IMR-90 (cell line): ENCODE measurements at regions not wholly inside any gene's neighbourhood (a gene's known extent, or its start where the extent isn't known, plus 50 kb on each side); places are given as distances from the start of the nearest gene placed in this dataset.

ENCODE experiments used
- BHLHE40 ChIP-seq: fragments of 150-350 bp; IDR thresholded peaks from 2 replicates; pipeline ENCODE4 v1.6.1; 2016; ENCODE audit warnings: mild to moderate bottlenecking, low read depth, low read length
- CEBPB ChIP-seq: IDR thresholded peaks from 2 replicates; pipeline ENCODE4 v1.6.1; 2012; ENCODE audit warnings: low read depth, low read length, improper control_type of control experiment
- CHD1 ChIP-seq: IDR thresholded peaks from 2 replicates; pipeline ENCODE4 v1.6.1; 2012; ENCODE audit warnings: low read depth, low read length, improper control_type of control experiment
- MAFK ChIP-seq: IDR thresholded peaks from 2 replicates; pipeline ENCODE4 v1.6.1; 2012; ENCODE audit warnings: low read depth, low read length, improper control_type of control experiment
- MAZ ChIP-seq: IDR thresholded peaks from 2 replicates; pipeline ENCODE4 v1.6.1; 2012; ENCODE audit warnings: low read depth, mild to moderate bottlenecking, low read length, improper control_type of control experiment, moderate library complexity, borderline replicate concordance
- MXI1 ChIP-seq: IDR thresholded peaks from 2 replicates; pipeline ENCODE4 v1.6.1; 2012; ENCODE audit warnings: low read depth, mild to moderate bottlenecking, low read length, moderate library complexity, borderline replicate concordance
- POLR2A ChIP-seq: IDR thresholded peaks from 2 replicates; pipeline ENCODE4 v1.6.1; 2012; ENCODE audit warnings: mild to moderate bottlenecking, low read depth, low read length
- RAD21 ChIP-seq: IDR thresholded peaks from 2 replicates; pipeline ENCODE4 v1.6.1; 2012; ENCODE audit warnings: low read length, improper control_type of control experiment
- RCOR1 ChIP-seq: IDR thresholded peaks from 2 replicates; pipeline ENCODE4 v1.6.1; 2012; ENCODE audit warnings: mild to moderate bottlenecking, low read length, improper control_type of control experiment; ENCODE audit not compliant: insufficient replicate concordance
- RFX5 ChIP-seq: IDR thresholded peaks from 2 replicates; pipeline ENCODE4 v1.8.0; 2012; ENCODE audit warnings: low read depth, mild to moderate bottlenecking, low read length, moderate library complexity
- SMC3 ChIP-seq: fragments of 150-350 bp; IDR thresholded peaks from 2 replicates; pipeline ENCODE4 v1.6.1; 2016; ENCODE audit warnings: low read depth, mild to moderate bottlenecking, antibody characterized with exemption, low read length, moderate library complexity
- TF ChIP-seq, protein P1 (sequence below): conservative IDR thresholded peaks from 2 replicates; pipeline ENCODE4 v1.5.1; 2012; ENCODE audit warnings: mild to moderate bottlenecking, low read depth, low read length, improper control_type of control experiment
- TF ChIP-seq, protein P2 (sequence below): fragments of 150-350 bp; IDR thresholded peaks from 2 replicates; pipeline ENCODE4 v1.6.1; 2017; ENCODE audit warnings: mild to moderate bottlenecking, antibody characterized with exemption, low read length, low read depth
- TF ChIP-seq, protein P3 (sequence below): fragments of 150-350 bp; IDR thresholded peaks from 2 replicates; pipeline ENCODE4 v1.6.1; 2016; ENCODE audit warnings: low read depth, mild to moderate bottlenecking, low read length, moderate library complexity, borderline replicate concordance

DNA sequence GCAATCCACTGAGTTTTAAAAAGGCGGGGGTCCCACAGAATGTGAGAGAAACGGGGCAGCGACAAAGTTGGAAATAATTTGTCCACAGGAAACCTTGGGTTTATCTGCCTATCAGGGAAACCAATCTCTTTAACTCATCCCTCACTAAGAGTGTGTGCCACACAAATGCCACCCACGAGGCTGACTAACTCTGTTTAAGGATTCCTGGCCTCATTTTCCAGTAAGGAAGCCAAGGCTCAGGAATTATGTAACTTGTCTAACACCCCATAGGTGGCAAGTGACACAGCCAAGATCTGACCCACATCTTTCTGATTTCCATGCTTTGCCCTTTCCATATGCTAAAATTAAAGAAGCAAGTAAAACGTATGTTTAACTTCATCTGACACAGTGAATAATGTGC is 263.2 kb downstream of the CNTN3 start:
- TF ChIP-seq POLR2A (no peak), RAD21 (no peak), MAFK (no peak), CHD1 (no peak), CEBPB (no peak), SMC3 (no peak), RFX5 (no peak), MAZ (no peak), RCOR1 (no peak), BHLHE40 (no peak), MXI1 (no peak)
- TF ChIP-seq, protein P1, sequence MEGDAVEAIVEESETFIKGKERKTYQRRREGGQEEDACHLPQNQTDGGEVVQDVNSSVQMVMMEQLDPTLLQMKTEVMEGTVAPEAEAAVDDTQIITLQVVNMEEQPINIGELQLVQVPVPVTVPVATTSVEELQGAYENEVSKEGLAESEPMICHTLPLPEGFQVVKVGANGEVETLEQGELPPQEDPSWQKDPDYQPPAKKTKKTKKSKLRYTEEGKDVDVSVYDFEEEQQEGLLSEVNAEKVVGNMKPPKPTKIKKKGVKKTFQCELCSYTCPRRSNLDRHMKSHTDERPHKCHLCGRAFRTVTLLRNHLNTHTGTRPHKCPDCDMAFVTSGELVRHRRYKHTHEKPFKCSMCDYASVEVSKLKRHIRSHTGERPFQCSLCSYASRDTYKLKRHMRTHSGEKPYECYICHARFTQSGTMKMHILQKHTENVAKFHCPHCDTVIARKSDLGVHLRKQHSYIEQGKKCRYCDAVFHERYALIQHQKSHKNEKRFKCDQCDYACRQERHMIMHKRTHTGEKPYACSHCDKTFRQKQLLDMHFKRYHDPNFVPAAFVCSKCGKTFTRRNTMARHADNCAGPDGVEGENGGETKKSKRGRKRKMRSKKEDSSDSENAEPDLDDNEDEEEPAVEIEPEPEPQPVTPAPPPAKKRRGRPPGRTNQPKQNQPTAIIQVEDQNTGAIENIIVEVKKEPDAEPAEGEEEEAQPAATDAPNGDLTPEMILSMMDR, result no peak
- TF ChIP-seq, protein P2, sequence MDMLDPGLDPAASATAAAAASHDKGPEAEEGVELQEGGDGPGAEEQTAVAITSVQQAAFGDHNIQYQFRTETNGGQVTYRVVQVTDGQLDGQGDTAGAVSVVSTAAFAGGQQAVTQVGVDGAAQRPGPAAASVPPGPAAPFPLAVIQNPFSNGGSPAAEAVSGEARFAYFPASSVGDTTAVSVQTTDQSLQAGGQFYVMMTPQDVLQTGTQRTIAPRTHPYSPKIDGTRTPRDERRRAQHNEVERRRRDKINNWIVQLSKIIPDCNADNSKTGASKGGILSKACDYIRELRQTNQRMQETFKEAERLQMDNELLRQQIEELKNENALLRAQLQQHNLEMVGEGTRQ, result no peak
- TF ChIP-seq, protein P3, sequence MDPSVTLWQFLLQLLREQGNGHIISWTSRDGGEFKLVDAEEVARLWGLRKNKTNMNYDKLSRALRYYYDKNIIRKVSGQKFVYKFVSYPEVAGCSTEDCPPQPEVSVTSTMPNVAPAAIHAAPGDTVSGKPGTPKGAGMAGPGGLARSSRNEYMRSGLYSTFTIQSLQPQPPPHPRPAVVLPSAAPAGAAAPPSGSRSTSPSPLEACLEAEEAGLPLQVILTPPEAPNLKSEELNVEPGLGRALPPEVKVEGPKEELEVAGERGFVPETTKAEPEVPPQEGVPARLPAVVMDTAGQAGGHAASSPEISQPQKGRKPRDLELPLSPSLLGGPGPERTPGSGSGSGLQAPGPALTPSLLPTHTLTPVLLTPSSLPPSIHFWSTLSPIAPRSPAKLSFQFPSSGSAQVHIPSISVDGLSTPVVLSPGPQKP, result no peak
